ENCODE measurements at regions not wholly inside any gene's neighbourhood (a gene's known extent, or its start where the extent isn't known, plus 50 kb on each side); places are given as distances from the start of the nearest gene placed in this dataset.

DNA sequence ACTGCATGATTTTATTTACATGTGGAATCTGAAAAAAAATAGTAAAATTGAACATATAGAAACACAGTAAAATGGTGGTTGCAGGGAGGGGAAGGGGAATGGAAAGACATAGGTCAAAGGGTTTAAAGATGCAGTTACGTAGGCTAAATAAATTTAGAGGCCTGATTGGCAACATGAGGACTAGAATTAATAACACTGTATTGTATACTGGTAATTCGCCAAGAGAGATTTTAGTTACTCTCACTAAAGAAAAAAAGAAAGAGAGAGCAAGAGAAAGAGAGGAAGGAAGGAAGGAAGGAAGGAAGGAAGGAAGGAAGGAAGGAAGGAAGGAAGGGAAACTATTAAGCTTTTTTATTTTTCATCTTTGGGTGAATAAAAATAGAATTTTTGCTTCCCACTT is 488.1 kb downstream of the PCDH10 start:
- H3K9me3 ChIP-seq (ENCODE audit: insufficient read depth, low read length), result no peaks in the 10 kb centered on the region
- H3K4me3 ChIP-seq (ENCODE audit: insufficient read length, low read depth), result no peak overlapping the region
- no peak for DNase-seq (ENCODE audit: low read depth, low spot score)
- TF ChIP-seq SUZ12 (IDR thresholded peaks at IDR 0.05; ENCODE audit: extremely low read depth, insufficient read depth, insufficient read length) (no peak), ZNF274 (IDR thresholded peaks at IDR 0.05; ENCODE audit: low read depth, low read length) (no peak), YY1 (IDR thresholded peaks at IDR 0.05; ENCODE audit: insufficient read depth, insufficient read length) (no peak)
- no peaks in the 10 kb centered on the region for H3K27me3 ChIP-seq (ENCODE audit: insufficient read depth, insufficient read length)
- H3K36me3 ChIP-seq (ENCODE audit: insufficient read depth, insufficient read length, low read length), result no peaks in the 10 kb centered on the region
- no peaks in the 10 kb centered on the region for H3K4me1 ChIP-seq (ENCODE audit: insufficient read depth, insufficient read length)
- H3K9ac ChIP-seq (ENCODE audit: insufficient read length, low read depth), result no peak overlapping the region

DNA sequence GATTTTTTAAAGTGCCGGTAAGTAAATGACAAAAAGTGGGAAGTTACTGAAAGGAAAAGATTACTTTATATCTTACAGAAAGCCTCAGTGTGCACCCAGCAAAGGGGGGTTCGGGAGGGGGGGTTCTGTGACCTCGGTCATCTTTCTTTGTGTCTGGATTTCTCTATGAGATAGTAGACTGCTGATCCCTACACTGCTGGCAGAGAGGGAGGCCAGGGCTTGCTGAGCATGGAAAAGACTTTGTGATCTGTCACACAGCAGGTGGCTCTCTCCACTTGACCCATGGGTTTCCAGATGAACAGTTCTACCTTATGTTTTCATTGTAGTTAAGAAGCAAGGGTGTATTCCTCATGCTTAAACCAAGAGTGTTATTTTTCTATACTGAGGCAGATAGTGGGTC is 475.6 kb downstream of the PCDH10 start:
- Histone ChIP-seq H3K9me3 (ENCODE audit: insufficient read depth, low read length) (no peaks in the 10 kb centered on the region), H3K27me3 (ENCODE audit: insufficient read depth, insufficient read length) (no peaks in the 10 kb centered on the region), H3K4me1 (ENCODE audit: insufficient read depth, insufficient read length) (no peaks in the 10 kb centered on the region), H3K4me3 (ENCODE audit: insufficient read length, low read depth) (no peak overlapping the region), H3K9ac (ENCODE audit: insufficient read length, low read depth) (no peak overlapping the region), H3K36me3 (ENCODE audit: insufficient read depth, insufficient read length, low read length) (no peaks in the 10 kb centered on the region)
- TF ChIP-seq YY1 (IDR thresholded peaks at IDR 0.05; ENCODE audit: insufficient read depth, insufficient read length) (no peak), SUZ12 (IDR thresholded peaks at IDR 0.05; ENCODE audit: extremely low read depth, insufficient read depth, insufficient read length) (no peak), ZNF274 (IDR thresholded peaks at IDR 0.05; ENCODE audit: low read depth, low read length) (no peak)
- peak; percentile 1 for DNase-seq (ENCODE audit: low read depth, low spot score)

DNA sequence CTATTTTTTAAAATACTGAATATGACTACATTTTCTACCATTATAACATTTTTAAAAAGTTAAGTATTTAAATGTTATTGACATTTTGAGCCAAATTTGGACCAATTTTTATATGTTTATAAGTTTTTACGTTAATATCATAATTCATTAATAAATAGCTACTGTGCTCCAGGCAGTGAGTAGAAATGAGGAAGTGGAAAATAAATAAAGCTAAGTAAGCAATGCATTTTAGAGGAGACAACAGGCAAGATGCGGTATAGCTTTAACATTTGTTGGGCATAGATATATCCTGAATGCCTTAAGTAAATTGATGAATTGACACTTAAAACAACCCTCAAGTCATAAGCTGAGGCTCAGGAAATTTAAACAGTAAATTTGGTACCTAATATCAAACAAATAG is 474.8 kb downstream of the PCDH10 start:
- Histone ChIP-seq H3K9ac (ENCODE audit: insufficient read length, low read depth) (no peak overlapping the region), H3K4me1 (ENCODE audit: insufficient read depth, insufficient read length) (no peaks in the 10 kb centered on the region), H3K27me3 (ENCODE audit: insufficient read depth, insufficient read length) (no peaks in the 10 kb centered on the region), H3K9me3 (ENCODE audit: insufficient read depth, low read length) (no peaks in the 10 kb centered on the region), H3K36me3 (ENCODE audit: insufficient read depth, insufficient read length, low read length) (no peaks in the 10 kb centered on the region), H3K4me3 (ENCODE audit: insufficient read length, low read depth) (no peak overlapping the region)
- DNase-seq (ENCODE audit: low read depth, low spot score), result no peak
- TF ChIP-seq ZNF274 (IDR thresholded peaks at IDR 0.05; ENCODE audit: low read depth, low read length) (no peak), SUZ12 (IDR thresholded peaks at IDR 0.05; ENCODE audit: extremely low read depth, insufficient read depth, insufficient read length) (no peak), YY1 (IDR thresholded peaks at IDR 0.05; ENCODE audit: insufficient read depth, insufficient read length) (no peak)

DNA sequence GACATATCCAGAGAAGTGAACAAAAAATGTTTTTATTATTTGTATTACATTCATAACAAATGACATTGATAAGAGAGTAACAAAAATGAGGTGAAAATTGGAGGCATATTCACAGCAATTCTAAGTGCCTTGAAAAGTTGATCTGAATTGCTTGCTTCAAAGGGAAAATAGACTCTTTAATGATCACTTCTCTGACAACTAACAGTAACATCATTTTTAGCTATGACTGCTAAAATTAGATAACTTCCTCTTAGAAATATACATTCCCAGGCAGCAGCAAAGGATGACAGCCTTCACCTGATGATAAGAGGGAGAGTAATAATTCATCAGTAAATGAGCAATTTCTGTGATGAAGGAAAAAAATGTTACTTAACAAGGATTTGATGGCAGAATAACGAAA is 472.5 kb downstream of the PCDH10 start:
- Histone ChIP-seq H3K27me3 (ENCODE audit: insufficient read depth, insufficient read length) (no peaks in the 10 kb centered on the region), H3K9me3 (ENCODE audit: insufficient read depth, low read length) (no peaks in the 10 kb centered on the region), H3K4me3 (ENCODE audit: insufficient read length, low read depth) (no peak overlapping the region), H3K4me1 (ENCODE audit: insufficient read depth, insufficient read length) (no peaks in the 10 kb centered on the region), H3K36me3 (ENCODE audit: insufficient read depth, insufficient read length, low read length) (no peaks in the 10 kb centered on the region), H3K9ac (ENCODE audit: insufficient read length, low read depth) (no peak overlapping the region)
- no peak for DNase-seq (ENCODE audit: low read depth, low spot score)
- TF ChIP-seq ZNF274 (IDR thresholded peaks at IDR 0.05; ENCODE audit: low read depth, low read length), result no peak

DNA sequence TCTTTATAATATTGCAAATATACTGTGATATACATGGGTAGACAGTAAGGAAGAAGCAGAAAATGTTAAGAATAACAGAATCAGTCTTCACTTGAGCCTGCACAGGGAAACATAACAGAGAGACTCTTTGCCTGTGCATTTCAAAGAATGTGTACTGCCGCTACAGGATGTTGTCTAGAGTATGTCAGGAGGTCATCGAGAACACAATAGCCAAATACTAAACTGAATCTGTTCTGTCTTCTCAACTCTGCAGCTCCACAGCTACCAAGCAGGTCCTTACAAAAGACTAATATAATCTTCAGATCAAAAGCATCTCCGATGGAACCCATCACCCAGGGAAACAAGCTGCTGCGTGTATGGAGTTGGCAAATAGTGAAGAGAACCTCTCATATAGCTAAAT is 471.5 kb downstream of the PCDH10 start:
- TF ChIP-seq ZNF274 (IDR thresholded peaks at IDR 0.05; ENCODE audit: low read depth, low read length), result no peak
- no peak for TF ChIP-seq SUZ12 (IDR thresholded peaks at IDR 0.05; ENCODE audit: extremely low read depth, insufficient read depth, insufficient read length)
- TF ChIP-seq YY1 (IDR thresholded peaks at IDR 0.05; ENCODE audit: insufficient read depth, insufficient read length), result no peak
- Histone ChIP-seq H3K9ac (ENCODE audit: insufficient read length, low read depth) (no peak overlapping the region), H3K4me3 (ENCODE audit: insufficient read length, low read depth) (no peak overlapping the region), H3K36me3 (ENCODE audit: insufficient read depth, insufficient read length, low read length) (no peaks in the 10 kb centered on the region), H3K27me3 (ENCODE audit: insufficient read depth, insufficient read length) (no peaks in the 10 kb centered on the region), H3K9me3 (ENCODE audit: insufficient read depth, low read length) (no peaks in the 10 kb centered on the region), H3K4me1 (ENCODE audit: insufficient read depth, insufficient read length) (no peaks in the 10 kb centered on the region)
- DNase-seq (ENCODE audit: low read depth, low spot score), result no peak

DNA sequence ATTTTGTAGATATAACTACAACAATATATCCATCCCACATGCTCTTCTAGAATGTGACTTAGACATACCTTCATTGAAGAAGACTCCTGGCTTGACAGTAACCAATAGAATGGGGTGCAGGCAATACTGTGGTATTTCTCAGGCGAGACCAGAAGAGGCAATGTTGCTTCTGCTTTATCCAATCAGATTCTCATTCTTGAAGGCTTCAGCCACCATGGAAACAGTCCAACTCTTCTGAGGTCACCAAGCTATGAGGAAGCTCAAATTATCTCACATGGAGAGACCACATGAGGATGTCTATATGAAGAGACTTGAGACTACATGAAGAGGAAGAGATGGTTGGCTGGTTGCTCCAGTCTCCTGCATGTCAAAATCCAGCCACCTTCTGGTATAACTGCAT is 469.9 kb downstream of the PCDH10 start:
- TF ChIP-seq ZNF274 (IDR thresholded peaks at IDR 0.05; ENCODE audit: low read depth, low read length) (no peak), SUZ12 (IDR thresholded peaks at IDR 0.05; ENCODE audit: extremely low read depth, insufficient read depth, insufficient read length) (no peak), YY1 (IDR thresholded peaks at IDR 0.05; ENCODE audit: insufficient read depth, insufficient read length) (no peak)
- Histone ChIP-seq H3K36me3 (ENCODE audit: insufficient read depth, insufficient read length, low read length) (no peaks in the 10 kb centered on the region), H3K4me3 (ENCODE audit: insufficient read length, low read depth) (no peak overlapping the region), H3K27me3 (ENCODE audit: insufficient read depth, insufficient read length) (no peaks in the 10 kb centered on the region), H3K9me3 (ENCODE audit: insufficient read depth, low read length) (no peaks in the 10 kb centered on the region), H3K9ac (ENCODE audit: insufficient read length, low read depth) (no peak overlapping the region), H3K4me1 (ENCODE audit: insufficient read depth, insufficient read length) (no peaks in the 10 kb centered on the region)
- DNase-seq (ENCODE audit: low read depth, low spot score), result no peak

DNA sequence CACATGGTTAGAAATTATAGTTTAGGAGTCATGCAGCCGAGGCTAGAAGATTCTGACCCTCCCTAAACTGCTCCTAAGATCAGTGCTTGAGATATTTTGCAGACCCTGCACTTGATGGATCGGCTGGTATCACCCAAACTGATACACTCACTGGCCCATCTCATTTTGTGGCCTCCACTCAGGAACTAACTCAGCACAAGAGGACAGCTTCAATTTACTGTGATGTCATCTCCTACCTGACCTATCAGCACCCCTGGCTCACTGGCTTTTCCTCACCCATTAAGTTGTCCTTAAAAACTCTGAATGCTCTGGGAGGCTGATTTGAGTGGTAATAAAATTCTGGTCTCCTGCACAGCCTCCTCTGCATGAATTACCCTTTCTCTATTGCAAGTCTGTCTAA is 450.9 kb downstream of the PCDH10 start:
- no peak for DNase-seq (ENCODE audit: low read depth, low spot score)
- no peaks in the 10 kb centered on the region for H3K36me3 ChIP-seq (ENCODE audit: insufficient read depth, insufficient read length, low read length)
- TF ChIP-seq ZNF274 (IDR thresholded peaks at IDR 0.05; ENCODE audit: low read depth, low read length), result no peak
- no peak for TF ChIP-seq SUZ12 (IDR thresholded peaks at IDR 0.05; ENCODE audit: extremely low read depth, insufficient read depth, insufficient read length)
- TF ChIP-seq YY1 (IDR thresholded peaks at IDR 0.05; ENCODE audit: insufficient read depth, insufficient read length), result no peak
- no peaks in the 10 kb centered on the region for H3K27me3 ChIP-seq (ENCODE audit: insufficient read depth, insufficient read length)
- H3K4me3 ChIP-seq (ENCODE audit: insufficient read length, low read depth), result no peak overlapping the region
- H3K4me1 ChIP-seq (ENCODE audit: insufficient read depth, insufficient read length), result no peaks in the 10 kb centered on the region
- H3K9ac ChIP-seq (ENCODE audit: insufficient read length, low read depth), result no peak overlapping the region
- H3K9me3 ChIP-seq (ENCODE audit: insufficient read depth, low read length), result no peaks in the 10 kb centered on the region

DNA sequence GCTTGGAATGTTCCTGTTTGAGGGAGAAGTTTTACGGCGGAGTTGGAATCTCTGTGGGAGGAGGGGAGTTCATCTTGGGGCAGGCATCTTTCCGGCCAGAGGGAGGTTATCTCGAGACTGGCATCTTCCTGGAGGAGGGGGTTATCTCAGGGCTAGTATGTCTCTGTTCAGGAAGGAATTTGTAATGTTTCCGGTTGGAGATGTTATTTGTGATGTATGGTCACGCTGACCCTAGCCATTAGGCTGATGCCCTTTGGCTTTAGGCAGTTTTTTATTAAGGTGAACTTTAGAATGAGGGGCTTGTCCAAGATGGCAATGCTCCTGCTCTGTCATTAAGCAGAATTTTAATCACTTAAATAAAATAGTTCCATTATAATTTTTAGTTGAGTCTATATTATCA is 449.7 kb downstream of the PCDH10 start:
- Histone ChIP-seq H3K27me3 (ENCODE audit: insufficient read depth, insufficient read length) (no peaks in the 10 kb centered on the region), H3K9ac (ENCODE audit: insufficient read length, low read depth) (no peak overlapping the region), H3K9me3 (ENCODE audit: insufficient read depth, low read length) (no peaks in the 10 kb centered on the region), H3K4me1 (ENCODE audit: insufficient read depth, insufficient read length) (no peaks in the 10 kb centered on the region), H3K4me3 (ENCODE audit: insufficient read length, low read depth) (no peak overlapping the region), H3K36me3 (ENCODE audit: insufficient read depth, insufficient read length, low read length) (no peaks in the 10 kb centered on the region)
- no peak for DNase-seq (ENCODE audit: low read depth, low spot score)
- TF ChIP-seq SUZ12 (IDR thresholded peaks at IDR 0.05; ENCODE audit: extremely low read depth, insufficient read depth, insufficient read length), result no peak
- no peak for TF ChIP-seq YY1 (IDR thresholded peaks at IDR 0.05; ENCODE audit: insufficient read depth, insufficient read length)
- no peak for TF ChIP-seq ZNF274 (IDR thresholded peaks at IDR 0.05; ENCODE audit: low read depth, low read length)
